GM21723 (cell line): ENCODE measurements at regions not wholly inside any gene's neighbourhood (a gene's known extent, or its start where the extent isn't known, plus 50 kb on each side); places are given as distances from the start of the nearest gene placed in this dataset.

Experiments used
- ATAC-seq: cut with Tn5 transposase; IDR thresholded peaks from one replicate; pipeline ENCODE4 v1.9.1; 2021; ENCODE audit warnings: mild to moderate bottlenecking, moderate library complexity; ENCODE audit not compliant: unreplicated experiment

- no peak for ATAC-seq
Observed at GRCh38 chr20:10986586-10986985, 312.8 kb upstream of the JAG1 start.

- no peak for ATAC-seq
Observed at GRCh38 chr20:10987651-10988383, 314.0 kb upstream of the JAG1 start.

GRCh38 chr20:10990625-10991382 lies 317.0 kb upstream of the JAG1 start:
- no peak for ATAC-seq

GRCh38 chr20:10992731-10993130 lies 318.9 kb upstream of the JAG1 start:
- ATAC-seq, result no peak

- no peak for ATAC-seq
Observed at GRCh38 chr20:10994991-10995700, 321.3 kb upstream of the JAG1 start.

GRCh38 chr20:10998476-10998875 lies 324.7 kb upstream of the JAG1 start:
- no peak for ATAC-seq

GRCh38 chr20:11000416-11000815 lies 326.6 kb upstream of the JAG1 start:
- ATAC-seq, result no peak

GRCh38 chr20:11001302-11001701 lies 327.5 kb upstream of the JAG1 start:
- no peak for ATAC-seq

GRCh38 chr20:11001764-11002540 lies 328.2 kb upstream of the JAG1 start:
- ATAC-seq, result no peak

- no peak for ATAC-seq
Observed at GRCh38 chr20:11003341-11003740, 329.5 kb upstream of the JAG1 start.

GRCh38 chr20:11008444-11009033 lies 334.7 kb upstream of the JAG1 start:
- ATAC-seq, result no peak

- no peak for ATAC-seq
Observed at GRCh38 chr20:11011653-11012052, 337.9 kb upstream of the JAG1 start.

GRCh38 chr20:11012975-11013374 lies 339.2 kb upstream of the JAG1 start:
- ATAC-seq, result no peak

- no peak for ATAC-seq
Observed at GRCh38 chr20:11013801-11014200, 340.0 kb upstream of the JAG1 start.

- ATAC-seq, result no peak
Observed at GRCh38 chr20:11015440-11015839, 341.6 kb upstream of the JAG1 start.

- ATAC-seq, result no peak
Observed at GRCh38 chr20:11017446-11017845, 343.6 kb upstream of the JAG1 start.

- no peak for ATAC-seq
Observed at GRCh38 chr20:11018668-11019170, 344.9 kb upstream of the JAG1 start.

GRCh38 chr20:11020712-11021111 lies 346.9 kb upstream of the JAG1 start:
- ATAC-seq, result no peak

GRCh38 chr20:11027224-11027623 lies 353.4 kb upstream of the JAG1 start:
- no peak for ATAC-seq

- ATAC-seq, result no peak
Observed at GRCh38 chr20:11030351-11030750, 356.6 kb upstream of the JAG1 start.
